GM23338 (cell line): ENCODE measurements at regions not wholly inside any gene's neighbourhood (a gene's known extent, or its start where the extent isn't known, plus 50 kb on each side); places are given as distances from the start of the nearest gene placed in this dataset.

ENCODE experiments used
- ATAC-seq: fragments of 200-7000 bp; cut with Tn5 transposase; 3 replicates; pipeline ENCODE4 v1.9.1; 2020
- DNase-seq: peaks from one replicate; pipeline ENCODE4 v3.0.0-alpha.2; 2015; ENCODE audit warnings: low spot score
- H2AFZ ChIP-seq: fragments of 200-600 bp; sonication (generic); 2 replicates; pipeline ENCODE4 v1.8.0; 2016; ENCODE audit warnings: antibody characterized with exemption, mild to moderate bottlenecking, moderate library complexity
- H3F3A ChIP-seq: fragments of 200-600 bp; sonication (generic); replicated peaks from 2 replicates; pipeline ENCODE4 v1.8.0; 2017; ENCODE audit warnings: antibody characterized with exemption, mixed run types, low read depth
- H3K27ac ChIP-seq: fragments of 200-600 bp; sonication (generic); 2 replicates; pipeline ENCODE4 v1.6.1; 2016; ENCODE audit warnings: low read depth
- H3K27me3 ChIP-seq: fragments of 200-600 bp; sonication (generic); 2 replicates; pipeline ENCODE4 v1.8.0; 2016; ENCODE audit warnings: mild to moderate bottlenecking, mixed run types, moderate library complexity; ENCODE audit not compliant: insufficient read depth
- H3K36me3 ChIP-seq: fragments of 200-600 bp; sonication (generic); 2 replicates; pipeline ENCODE4 v1.8.0; 2016; ENCODE audit warnings: mild to moderate bottlenecking; ENCODE audit not compliant: insufficient read depth
- H3K4me1 ChIP-seq: fragments of 200-600 bp; sonication (generic); 2 replicates; pipeline ENCODE4 v1.8.0; 2016; ENCODE audit warnings: mild to moderate bottlenecking, moderate library complexity; ENCODE audit not compliant: insufficient read depth
- H3K4me2 ChIP-seq: fragments of 200-600 bp; sonication (generic); 2 replicates; pipeline ENCODE4 v1.7.1; 2017; ENCODE audit warnings: mixed run types
- H3K4me3 ChIP-seq: fragments of 200-600 bp; sonication (generic); 2 replicates; pipeline ENCODE4 v1.6.1; 2016; ENCODE audit warnings: mixed run types
- H3K79me2 ChIP-seq: fragments of 200-600 bp; sonication (generic); replicated peaks from 2 replicates; pipeline ENCODE4 v1.8.0; 2017; ENCODE audit warnings: mild to moderate bottlenecking; ENCODE audit not compliant: insufficient read depth
- H3K9me2 ChIP-seq: fragments of 200-600 bp; sonication (generic); 2 replicates; pipeline ENCODE4 v1.8.0; 2017; ENCODE audit not compliant: insufficient read depth
- H4K20me1 ChIP-seq: fragments of 200-600 bp; sonication (generic); replicated peaks from 2 replicates; pipeline ENCODE4 v1.8.0; 2017; ENCODE audit warnings: mild to moderate bottlenecking; ENCODE audit not compliant: insufficient read depth
- H3K27ac Mint-ChIP-seq: 2 replicates; pipeline ENCODE4 v1.8.0; 2020; ENCODE audit warnings: inconsistent platforms, mild to moderate bottlenecking, moderate library complexity, mixed read lengths
- H3K27me3 Mint-ChIP-seq: 3 replicates; pipeline ENCODE4 v1.8.0; 2022; ENCODE audit warnings: low read depth, mild to moderate bottlenecking, moderate library complexity, mixed read lengths, inconsistent platforms; ENCODE audit not compliant: insufficient read depth, poor library complexity
- H3K36me3 Mint-ChIP-seq: 3 replicates; pipeline ENCODE4 v1.8.0; 2021; ENCODE audit warnings: low read depth, mild to moderate bottlenecking, inconsistent platforms, moderate library complexity, mixed read lengths
- H3K4me1 Mint-ChIP-seq: 3 replicates; pipeline ENCODE4 v1.8.0; 2020; ENCODE audit warnings: mild to moderate bottlenecking, inconsistent platforms, mixed read lengths
- H3K4me3 Mint-ChIP-seq: 3 replicates; pipeline ENCODE4 v1.8.0; 2021; ENCODE audit warnings: moderate library complexity, mild to moderate bottlenecking, inconsistent platforms, mixed read lengths
- H3K9me3 Mint-ChIP-seq: 3 replicates; pipeline ENCODE4 v1.8.0; 2020; ENCODE audit warnings: moderate library complexity, mild to moderate bottlenecking, inconsistent platforms, mixed read lengths
- CTCF ChIP-seq, 2 experiments: fragments of 200-600 bp in 1 of 2; sonication (generic) in 1 of 2; conservative IDR thresholded peaks; 2 replicates each; pipeline versions ENCODE4 v1.5.1 to v1.6.1; 2016 to 2017; ENCODE audit warnings: antibody characterized with exemption in 2 of 2, low read depth in 2 of 2, mild to moderate bottlenecking in 2 of 2, moderate library complexity in 1 of 2
- ETS1 ChIP-seq: IDR thresholded peaks from 2 replicates; pipeline ENCODE4 v1.6.1; 2016; ENCODE audit warnings: antibody characterized with exemption
- EZH2 ChIP-seq: fragments of 200-600 bp; sonication (generic); IDR thresholded peaks from one replicate; pipeline ENCODE4 v1.8.0; 2017; ENCODE audit warnings: antibody characterized with exemption, mild to moderate bottlenecking, low read depth; ENCODE audit not compliant: unreplicated experiment
- JUNB ChIP-seq: IDR thresholded peaks from one replicate; pipeline ENCODE4 v1.6.1; 2016; ENCODE audit warnings: antibody characterized with exemption; ENCODE audit not compliant: unreplicated experiment
- NANOG ChIP-seq: IDR thresholded peaks from 2 replicates; pipeline ENCODE4 v1.6.1; 2016; ENCODE audit warnings: antibody characterized with exemption, borderline replicate concordance
- POLR2AphosphoS5 ChIP-seq: IDR thresholded peaks from 2 replicates; pipeline ENCODE4 v1.6.1; 2016; ENCODE audit warnings: antibody characterized with exemption, low read depth
- REST ChIP-seq: IDR thresholded peaks from one replicate; pipeline ENCODE4 v1.6.1; 2018; ENCODE audit warnings: antibody characterized with exemption; ENCODE audit not compliant: unreplicated experiment
- STAT1 ChIP-seq: IDR thresholded peaks from one replicate; pipeline ENCODE4 v1.6.1; 2016; ENCODE audit warnings: antibody characterized with exemption; ENCODE audit not compliant: unreplicated experiment
- ZNF114 ChIP-seq: fragments of 250-450 bp; sonication (Bioruptor Pico); IDR thresholded peaks from 2 replicates; pipeline ENCODE4 v1.5.0; 2020; ENCODE audit warnings: mild to moderate bottlenecking, moderate library complexity
- ZNF462 ChIP-seq: fragments of 250-450 bp; sonication (Bioruptor Pico); IDR thresholded peaks from 2 replicates; pipeline ENCODE4 v1.5.0; 2020; ENCODE audit warnings: mild to moderate bottlenecking, moderate library complexity

- no peak for TF ChIP-seq STAT1
Observed at GRCh38 chr7:1341361-1342089, 108.9 kb downstream of the UNCX start (continued).

GRCh38 chr7:1342090-1342640 is 109.5 kb downstream of the UNCX start:
- Histone ChIP-seq H3F3A (no peaks in the 10 kb centered on the region), H4K20me1 (no peaks in the 10 kb centered on the region), H3K27me3 (no peaks in the 10 kb centered on the region), H3K4me1 (no peaks in the 10 kb centered on the region), H3K4me2 (no peak overlapping the region), H3K9me2 (no peaks in the 10 kb centered on the region), H3K36me3 (no peaks in the 10 kb centered on the region), H3K27ac (no peak overlapping the region), H3K4me3 (no peak overlapping the region), H2AFZ (no peak overlapping the region), H3K79me2 (no peaks in the 10 kb centered on the region)
- Mint-ChIP-seq H3K27me3 (peaks cover 3% of the 10 kb centered on the region), H3K4me3 (no peak overlapping the region), H3K9me3 (peaks cover 19% of the 10 kb centered on the region), H3K27ac (no peak overlapping the region), H3K36me3 (peaks cover 7% of the 10 kb centered on the region; the same call in 2 of the 3 replicates), H3K4me1 (no peaks in the 10 kb centered on the region)
- TF ChIP-seq REST = no peak
- no peak for TF ChIP-seq STAT1
- TF ChIP-seq EZH2 = no peak
- TF ChIP-seq ETS1 = no peak
- no peak for TF ChIP-seq NANOG
- no peak for TF ChIP-seq ZNF462 (CRISPR knock-in tag)
- TF ChIP-seq CTCF (conservative IDR thresholded peaks at IDR 0.05; ENCODE audit: low read depth in 2 of 2) = no peak
- no peak for TF ChIP-seq JUNB
- TF ChIP-seq POLR2AphosphoS5 = no peak
- no peak for TF ChIP-seq ZNF114 (CRISPR knock-in tag)
- DNase-seq (no peak), ATAC-seq (no peak)
